ENCODE measurements at regions not wholly inside any gene's neighbourhood (a gene's known extent, or its start where the extent isn't known, plus 50 kb on each side); places are given as distances from the start of the nearest gene placed in this dataset.

DNA sequence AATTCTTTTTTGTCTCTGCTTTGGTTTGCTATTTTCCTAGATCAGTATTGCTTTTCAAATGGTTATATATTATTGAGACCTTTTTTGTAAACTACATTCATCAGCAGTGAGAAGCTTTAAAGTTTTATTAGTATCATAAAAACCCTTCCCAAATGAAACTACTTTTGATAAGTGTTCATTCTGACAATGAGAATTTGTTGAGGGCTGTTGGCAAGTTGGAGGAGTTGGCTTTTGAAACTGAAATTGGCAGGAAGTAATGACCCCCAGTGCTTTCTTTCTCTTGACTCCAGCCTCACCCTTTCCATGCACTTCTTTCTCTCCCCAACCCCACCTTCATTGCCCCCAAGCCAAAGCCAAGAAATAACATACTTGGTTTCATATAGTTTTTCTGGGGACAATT lies 113.8 kb downstream of the ZIC5 start:
- no peak overlapping the region for H3K27ac ChIP-seq (ENCODE audit: low read depth, low read length)
- no peaks in the 10 kb centered on the region for H3K4me1 ChIP-seq (ENCODE audit: control insufficient read depth, low read length)
- no peak overlapping the region for H3K4me2 ChIP-seq (ENCODE audit: low read length)
- H3K27me3 ChIP-seq (ENCODE audit: control insufficient read depth, low read length), result no peaks in the 10 kb centered on the region
- H3K4me3 ChIP-seq (ENCODE audit: low read length), result no peak overlapping the region
- no peaks in the 10 kb centered on the region for H3K79me2 ChIP-seq (ENCODE audit: control insufficient read depth, low read length)
- TF ChIP-seq, protein P1, sequence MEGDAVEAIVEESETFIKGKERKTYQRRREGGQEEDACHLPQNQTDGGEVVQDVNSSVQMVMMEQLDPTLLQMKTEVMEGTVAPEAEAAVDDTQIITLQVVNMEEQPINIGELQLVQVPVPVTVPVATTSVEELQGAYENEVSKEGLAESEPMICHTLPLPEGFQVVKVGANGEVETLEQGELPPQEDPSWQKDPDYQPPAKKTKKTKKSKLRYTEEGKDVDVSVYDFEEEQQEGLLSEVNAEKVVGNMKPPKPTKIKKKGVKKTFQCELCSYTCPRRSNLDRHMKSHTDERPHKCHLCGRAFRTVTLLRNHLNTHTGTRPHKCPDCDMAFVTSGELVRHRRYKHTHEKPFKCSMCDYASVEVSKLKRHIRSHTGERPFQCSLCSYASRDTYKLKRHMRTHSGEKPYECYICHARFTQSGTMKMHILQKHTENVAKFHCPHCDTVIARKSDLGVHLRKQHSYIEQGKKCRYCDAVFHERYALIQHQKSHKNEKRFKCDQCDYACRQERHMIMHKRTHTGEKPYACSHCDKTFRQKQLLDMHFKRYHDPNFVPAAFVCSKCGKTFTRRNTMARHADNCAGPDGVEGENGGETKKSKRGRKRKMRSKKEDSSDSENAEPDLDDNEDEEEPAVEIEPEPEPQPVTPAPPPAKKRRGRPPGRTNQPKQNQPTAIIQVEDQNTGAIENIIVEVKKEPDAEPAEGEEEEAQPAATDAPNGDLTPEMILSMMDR (IDR thresholded peaks at IDR 0.05; ENCODE audit: low read depth, low read length, poor library complexity, severe bottlenecking), result no peak
- no peak for TF ChIP-seq EZH2phosphoT487 (IDR thresholded peaks at IDR 0.05; ENCODE audit: borderline replicate concordance, low read length)
- no peaks in the 10 kb centered on the region for H3K9me2 ChIP-seq (replicated peaks; ENCODE audit: control insufficient read depth, low read length)
- H3F3A ChIP-seq (ENCODE audit: control insufficient read depth, insufficient read depth), result no peaks in the 10 kb centered on the region
- no peaks in the 10 kb centered on the region for H3K36me3 ChIP-seq (ENCODE audit: control insufficient read depth, low read length)
- no peaks in the 10 kb centered on the region for H3K9me3 ChIP-seq (ENCODE audit: control insufficient read depth, insufficient read depth, low read length)
- H4K20me1 ChIP-seq (ENCODE audit: control insufficient read depth, insufficient read depth, low read depth, low read length), result no peaks in the 10 kb centered on the region

DNA sequence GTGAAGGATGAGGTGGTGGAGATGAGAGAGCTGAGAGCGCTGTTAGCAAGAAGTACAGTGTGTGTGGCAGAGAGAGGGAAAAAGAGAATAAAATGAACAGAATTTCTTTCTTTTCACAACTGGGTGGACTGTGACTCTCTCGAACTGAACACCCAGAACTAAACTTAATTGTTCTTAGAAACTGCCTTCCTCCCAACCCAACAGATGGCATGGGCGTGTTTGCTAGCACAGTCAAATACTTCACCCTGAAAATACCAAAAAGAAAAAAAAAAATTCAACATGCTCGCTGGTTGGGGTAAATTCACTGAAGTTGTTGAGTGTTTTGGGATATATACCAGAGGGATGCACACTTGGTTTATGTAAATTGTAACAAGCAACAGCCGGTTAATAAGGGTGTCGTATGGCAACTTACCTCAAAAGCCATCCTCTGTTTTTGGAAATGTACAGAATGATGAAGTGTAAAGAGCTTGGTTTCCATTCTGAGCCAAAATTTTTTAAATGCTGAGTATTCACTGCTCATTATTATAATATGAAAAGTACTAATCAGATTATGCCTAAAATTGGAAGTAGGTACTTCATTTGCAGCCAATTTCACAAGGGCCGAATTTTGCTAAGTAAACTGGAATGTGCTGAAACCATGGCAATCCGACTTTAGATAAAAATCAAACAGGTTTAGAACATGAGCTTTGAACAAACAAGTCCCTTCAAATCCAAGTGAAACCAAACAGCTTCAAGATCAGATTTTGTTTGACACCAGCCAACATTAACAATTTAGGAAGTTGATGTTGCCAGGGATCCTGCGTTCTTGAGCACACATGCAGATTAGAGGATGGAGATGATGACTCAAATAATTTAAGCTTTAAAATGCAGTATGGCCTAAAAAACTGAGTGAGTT lies 115.8 kb downstream of the ZIC5 start:
- no peak overlapping the region for H3K27ac ChIP-seq (ENCODE audit: low read depth, low read length)
- no peaks in the 10 kb centered on the region for H3K79me2 ChIP-seq (ENCODE audit: control insufficient read depth, low read length)
- no peaks in the 10 kb centered on the region for H3F3A ChIP-seq (ENCODE audit: control insufficient read depth, insufficient read depth)
- no peaks in the 10 kb centered on the region for H3K27me3 ChIP-seq (ENCODE audit: control insufficient read depth, low read length)
- H3K4me3 ChIP-seq (ENCODE audit: low read length), result no peak overlapping the region
- H3K4me1 ChIP-seq (ENCODE audit: control insufficient read depth, low read length), result no peaks in the 10 kb centered on the region
- no peak overlapping the region for H3K4me2 ChIP-seq (ENCODE audit: low read length)
- no peaks in the 10 kb centered on the region for H3K9me3 ChIP-seq (ENCODE audit: control insufficient read depth, insufficient read depth, low read length)
- no peaks in the 10 kb centered on the region for H3K9me2 ChIP-seq (replicated peaks; ENCODE audit: control insufficient read depth, low read length)
- H3K36me3 ChIP-seq (ENCODE audit: control insufficient read depth, low read length), result no peaks in the 10 kb centered on the region
- TF ChIP-seq, protein P1 (IDR thresholded peaks at IDR 0.05; ENCODE audit: low read depth, low read length, poor library complexity, severe bottlenecking), result no peak
- no peak for TF ChIP-seq EZH2phosphoT487 (IDR thresholded peaks at IDR 0.05; ENCODE audit: borderline replicate concordance, low read length)
- H4K20me1 ChIP-seq (ENCODE audit: control insufficient read depth, insufficient read depth, low read depth, low read length), result no peaks in the 10 kb centered on the region

- Histone ChIP-seq H3F3A (ENCODE audit: control insufficient read depth, insufficient read depth) (no peaks in the 10 kb centered on the region), H3K9me3 (ENCODE audit: control insufficient read depth, insufficient read depth, low read length) (no peaks in the 10 kb centered on the region), H3K4me2 (ENCODE audit: low read length) (no peak overlapping the region), H3K27ac (ENCODE audit: low read depth, low read length) (no peak overlapping the region), H3K36me3 (ENCODE audit: control insufficient read depth, low read length) (no peaks in the 10 kb centered on the region), H3K9me2 (replicated peaks; ENCODE audit: control insufficient read depth, low read length) (no peaks in the 10 kb centered on the region), H3K79me2 (ENCODE audit: control insufficient read depth, low read length) (no peaks in the 10 kb centered on the region), H3K4me3 (ENCODE audit: low read length) (no peak overlapping the region), H3K27me3 (ENCODE audit: control insufficient read depth, low read length) (no peaks in the 10 kb centered on the region), H4K20me1 (ENCODE audit: control insufficient read depth, insufficient read depth, low read depth, low read length) (no peaks in the 10 kb centered on the region), H3K4me1 (ENCODE audit: control insufficient read depth, low read length) (no peaks in the 10 kb centered on the region)
- no peak for TF ChIP-seq EZH2phosphoT487 (IDR thresholded peaks at IDR 0.05; ENCODE audit: borderline replicate concordance, low read length)
- TF ChIP-seq, protein P1 (IDR thresholded peaks at IDR 0.05; ENCODE audit: low read depth, low read length, poor library complexity, severe bottlenecking), result no peak
These were observed 117.2 kb downstream of the ZIC5 start for GRCh38 chr13:99854366-99854765.
